ENCODE measurements at regions not wholly inside any gene's neighbourhood (a gene's known extent, or its start where the extent isn't known, plus 50 kb on each side); places are given as distances from the start of the nearest gene placed in this dataset.

- no peak for TF ChIP-seq CTCF (conservative IDR thresholded peaks at IDR 0.05; ENCODE audit: low read depth, low read length)
- no peak for TF ChIP-seq EZH2phosphoT487 (IDR thresholded peaks at IDR 0.05; ENCODE audit: borderline replicate concordance, low read length)
Observed at GRCh38 chr20:52840041-52840440, 132.1 kb upstream of the TSHZ2 start.
